ENCODE measurements at regions not wholly inside any gene's neighbourhood (a gene's known extent, or its start where the extent isn't known, plus 50 kb on each side); places are given as distances from the start of the nearest gene placed in this dataset.
A peak's percentile ranks its signal among the peaks of the same experiment; 100 is the strongest.

DNA sequence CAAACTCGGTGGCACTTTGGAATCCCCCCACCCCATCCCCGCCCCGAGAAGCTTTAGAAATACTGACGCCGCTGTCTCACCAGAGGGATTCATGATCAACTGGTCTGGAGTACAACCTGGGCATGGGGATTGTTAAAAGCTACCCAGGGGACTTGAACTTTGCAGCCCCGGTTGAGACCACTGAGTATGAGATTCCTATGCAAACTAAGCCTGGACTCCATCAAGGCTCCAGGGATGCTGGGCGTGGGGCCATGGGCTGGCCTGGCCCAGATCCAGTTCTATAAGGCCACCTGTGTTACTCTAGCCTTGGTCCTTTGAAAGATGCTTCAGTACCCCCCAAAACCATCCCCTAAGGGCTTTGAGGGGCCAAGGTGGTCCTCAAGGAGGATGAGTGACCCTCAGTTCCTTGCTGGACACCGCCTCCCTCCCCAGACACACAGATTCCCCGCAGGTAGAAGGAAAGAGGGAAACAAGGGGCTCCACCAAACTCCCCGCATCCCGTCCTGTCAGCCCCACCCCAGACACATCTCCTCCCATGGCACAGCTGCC lies 68.5 kb downstream of the MRPL36 start:
- DNase-seq, result peak; percentile 5

- no peak for DNase-seq
Measured at GRCh38 chr5:1730487-1730847, 69.2 kb downstream of the MRPL36 start.

DNA sequence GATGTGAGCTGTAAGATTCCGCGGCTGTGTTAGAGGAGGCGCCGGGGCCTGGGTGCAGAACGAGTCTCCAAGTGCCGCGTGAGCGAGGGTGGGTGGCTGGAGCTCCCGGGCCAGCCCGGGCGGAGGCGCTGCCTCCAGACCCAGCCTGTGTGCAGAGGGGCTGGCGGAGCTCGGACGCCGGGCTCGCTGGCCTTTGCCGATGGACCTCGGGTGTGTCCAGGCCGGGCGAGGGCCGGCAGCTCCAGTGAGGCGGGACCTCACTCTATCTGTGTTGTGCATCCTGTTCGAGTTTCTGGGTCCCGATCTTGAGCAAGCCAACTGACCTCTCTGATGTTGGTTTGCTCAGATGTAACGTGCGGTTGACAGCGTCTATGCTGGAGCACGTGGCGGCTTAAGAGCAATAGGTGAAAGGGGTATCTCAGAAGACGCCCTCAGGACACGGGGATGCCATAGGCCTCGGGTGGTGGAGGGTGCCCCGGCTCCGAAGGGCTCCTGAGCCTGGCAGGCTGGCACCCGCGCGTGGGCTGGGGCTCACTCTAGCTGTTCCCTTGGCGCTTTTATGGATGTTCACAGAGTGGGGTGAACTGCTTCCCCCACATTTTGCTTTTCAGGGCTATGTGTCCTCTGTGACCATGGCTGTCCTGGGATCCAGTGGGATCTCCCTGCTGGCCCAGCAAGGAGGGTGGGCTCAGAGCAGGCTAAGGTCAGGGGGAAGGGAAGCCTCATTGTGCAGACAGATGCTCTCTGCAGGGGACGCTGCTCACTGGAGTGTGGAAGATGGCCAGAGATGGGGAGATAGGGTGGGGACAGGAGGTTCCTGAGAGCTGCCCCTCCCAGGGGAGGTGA lies 69.8 kb downstream of the MRPL36 start:
- DNase-seq, result peak; percentile 13

GRCh38 chr5:1728846-1729245 lies 70.8 kb downstream of the MRPL36 start:
- peak; percentile 10 for DNase-seq

GRCh38 chr5:1727571-1727970 lies 72.1 kb downstream of the MRPL36 start:
- DNase-seq, result peak; percentile 20

GRCh38 chr5:1726956-1727355 lies 72.7 kb downstream of the MRPL36 start:
- peak; percentile 11 for DNase-seq

- peak; percentile 14 for DNase-seq
Measured at GRCh38 chr5:1726469-1726865, 73.2 kb downstream of the MRPL36 start.

GRCh38 chr5:1725641-1726468 lies 73.8 kb downstream of the MRPL36 start:
- peak; percentile 20 for DNase-seq

GRCh38 chr5:1724822-1725602 lies 74.6 kb downstream of the MRPL36 start:
- DNase-seq, result peak; percentile 37

- DNase-seq, result peak; percentile 10
Measured at GRCh38 chr5:1723957-1724821, 75.4 kb downstream of the MRPL36 start.

DNA sequence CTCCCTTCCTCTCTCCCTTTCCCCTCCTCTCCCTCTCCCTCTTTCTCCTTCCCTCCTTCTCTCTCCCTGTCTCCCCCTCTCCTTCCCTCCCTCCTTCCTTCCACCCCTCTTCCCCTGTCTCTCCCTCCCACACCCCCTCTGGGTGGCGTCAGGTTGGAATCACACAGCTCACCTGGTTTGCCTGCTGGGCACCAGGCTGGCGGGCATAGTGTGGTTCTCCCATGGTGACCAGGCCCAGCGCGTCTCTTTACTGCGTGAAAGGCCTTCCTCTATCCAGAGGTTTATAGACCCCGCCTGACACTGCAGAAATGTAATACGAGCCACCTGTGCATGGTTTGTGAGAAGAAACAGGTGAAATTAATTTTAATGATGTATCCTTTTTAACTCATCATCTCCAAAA lies 76.2 kb downstream of the MRPL36 start:
- DNase-seq, result peak; percentile 10

- DNase-seq, result peak; percentile 9
Measured at GRCh38 chr5:1722877-1723276, 76.8 kb downstream of the MRPL36 start.

GRCh38 chr5:1720396-1721110 lies 79.1 kb downstream of the MRPL36 start:
- DNase-seq, result peak; percentile 8

- DNase-seq, result no peak
Measured at GRCh38 chr5:1719860-1720259, 79.8 kb downstream of the MRPL36 start.

GRCh38 chr5:1718669-1719068 lies 81.0 kb downstream of the MRPL36 start:
- DNase-seq, result no peak

- peak; percentile 13 for DNase-seq
Measured at GRCh38 chr5:1710091-1710490, 89.5 kb downstream of the MRPL36 start.

DNA sequence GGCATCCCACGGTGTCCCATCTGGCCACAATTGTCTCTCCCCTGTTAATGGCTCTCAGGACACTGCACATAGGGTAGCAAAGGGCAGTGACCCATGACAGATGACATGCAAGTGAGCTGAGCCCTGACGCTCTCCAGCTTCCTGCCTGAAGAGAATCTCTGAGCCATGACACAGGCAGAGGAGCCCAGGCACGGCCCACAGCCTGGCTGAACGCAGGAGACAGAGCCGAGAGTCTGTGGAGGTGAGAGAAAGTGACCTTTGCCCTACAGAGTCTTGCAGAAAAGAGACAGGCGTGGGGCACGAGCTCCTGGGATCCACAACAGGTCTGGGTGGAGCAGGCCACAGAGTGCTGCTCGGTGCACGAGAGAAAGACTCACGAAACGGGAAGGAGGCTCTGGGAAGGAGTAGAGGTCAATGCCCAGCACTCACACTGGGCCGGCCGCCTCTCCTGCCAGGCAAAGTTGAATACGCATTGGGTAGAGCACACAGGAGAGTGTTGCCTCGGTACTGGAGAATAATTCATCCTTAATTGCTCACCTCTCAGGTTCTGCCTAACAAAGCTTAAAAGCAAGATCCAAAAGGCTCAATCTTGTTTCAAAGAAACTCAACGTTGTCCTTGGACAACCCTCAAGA lies 90.3 kb downstream of the MRPL36 start:
- DNase-seq, result peak; percentile 10

GRCh38 chr5:1708592-1709141 lies 91.0 kb downstream of the MRPL36 start:
- peak; percentile 5 for DNase-seq

DNA sequence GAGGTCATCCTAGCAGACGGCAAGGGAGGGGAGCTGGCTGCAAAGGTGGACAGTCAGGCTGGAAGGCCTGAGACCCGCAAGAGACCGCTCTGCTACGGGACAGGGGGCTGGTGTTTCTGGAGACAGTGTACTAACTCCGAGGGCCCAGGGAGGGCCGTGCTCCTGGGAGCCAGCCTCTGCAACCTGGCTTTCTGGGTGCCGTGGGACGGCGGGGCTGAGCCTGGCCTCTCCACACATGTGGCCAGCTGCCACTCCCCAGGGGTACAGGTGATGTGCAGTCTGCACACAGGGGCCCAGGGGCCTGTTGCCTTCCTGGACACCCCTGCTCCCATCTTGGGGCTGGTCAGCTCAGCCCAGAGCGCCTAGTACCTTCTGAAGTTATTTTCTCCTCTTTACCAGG lies 92.2 kb downstream of the MRPL36 start:
- no peak for DNase-seq

GRCh38 chr5:1706428-1706827 lies 93.2 kb downstream of the MRPL36 start:
- DNase-seq, result no peak
